HEK293 (cell line): ENCODE measurements at regions not wholly inside any gene's neighbourhood (a gene's known extent, or its start where the extent isn't known, plus 50 kb on each side); places are given as distances from the start of the nearest gene placed in this dataset.

Experiments
- CTCF ChIA-PET: fragments of 350-600 bp; formaldehyde crosslinking; extraction: SDS; loops from one replicate; lab custom pipeline; 2021; ENCODE audit warnings: antibody characterized with exemption; lab: Yijun Ruan, JAX
- POLR2A ChIA-PET: fragments of 300-600 bp; formaldehyde crosslinking; extraction: SDS; loops from one replicate; lab custom pipeline; 2020; ENCODE audit warnings: antibody characterized with exemption, inconsistent platforms; lab: Yijun Ruan, JAX
- H3K27ac ChIP-seq: fragments of 200-500 bp; sonication (Bioruptor generic); 2 replicates; pipeline ENCODE4 v1.5.1; 2014; ENCODE audit warnings: low read depth, low read length, control low read depth, inconsistent platforms; ENCODE audit errors: extremely low read depth
- H3K36me3 ChIP-seq, 2 experiments: fragments of 200-500 bp in 1 of 2; sonication (Bioruptor generic) in 1 of 2; 1 replicate in 1 of 2; 2 replicates in 1 of 2; pipeline ENCODE4 v1.5.1; 2014 to 2017; ENCODE audit warnings: inconsistent platforms in 2 of 2, low read length in 2 of 2; ENCODE audit not compliant: control insufficient read depth in 2 of 2, insufficient read depth in 1 of 2
- H3K4me1 ChIP-seq: fragments of 200-500 bp; sonication (Bioruptor generic); 2 replicates; pipeline ENCODE4 v1.5.1; 2014; ENCODE audit warnings: mild to moderate bottlenecking, low read length, inconsistent platforms; ENCODE audit not compliant: control insufficient read depth, insufficient read depth
- H3K4me3 ChIP-seq: 2 replicates; pipeline ENCODE4 v1.5.1; 2011; ENCODE audit warnings: low read depth, mild to moderate bottlenecking, control low read depth, low read length, moderate library complexity
- H3K9me3 ChIP-seq: fragments of 200-500 bp; sonication (Bioruptor generic); 2 replicates; pipeline ENCODE4 v1.5.1; 2014; ENCODE audit warnings: low read depth, low read length, inconsistent platforms; ENCODE audit not compliant: control insufficient read depth, insufficient read depth
- BCL11B ChIP-seq: fragments of 450-650 bp; formaldehyde crosslinking; IDR thresholded peaks from 2 replicates; pipeline ENCODE4 v1.5.1; 2016; ENCODE audit warnings: low read depth, missing biosample characterization, missing genetic modification characterization
- BCL6B ChIP-seq: fragments of 450-650 bp; formaldehyde crosslinking; IDR thresholded peaks from 2 replicates; pipeline ENCODE4 v1.5.1; 2017; ENCODE audit warnings: missing biosample characterization, missing genetic modification characterization
- MZF1 ChIP-seq: fragments of 450-650 bp; formaldehyde crosslinking; IDR thresholded peaks from 2 replicates; pipeline ENCODE4 v1.5.1; 2017; ENCODE audit warnings: missing biosample characterization, missing genetic modification characterization, borderline replicate concordance
- SP7 ChIP-seq: fragments of 450-650 bp; formaldehyde crosslinking; IDR thresholded peaks from 2 replicates; pipeline ENCODE4 v1.5.1; 2016; ENCODE audit warnings: missing biosample characterization, missing genetic modification characterization
- ZBTB17 ChIP-seq: fragments of 450-650 bp; formaldehyde crosslinking; IDR thresholded peaks from 2 replicates; pipeline ENCODE4 v1.5.1; 2016; ENCODE audit warnings: missing biosample characterization, missing genetic modification characterization
- ZFP69B ChIP-seq: fragments of 450-650 bp; formaldehyde crosslinking; IDR thresholded peaks from 2 replicates; pipeline ENCODE4 v1.5.1; 2016; ENCODE audit warnings: missing biosample characterization, missing genetic modification characterization
- ZNF112 ChIP-seq: fragments of 450-650 bp; formaldehyde crosslinking; IDR thresholded peaks from 2 replicates; pipeline ENCODE4 v1.5.0; 2017; ENCODE audit warnings: missing biosample characterization, missing genetic modification characterization
- ZNF501 ChIP-seq: fragments of 450-650 bp; formaldehyde crosslinking; IDR thresholded peaks from 2 replicates; pipeline ENCODE4 v1.5.1; 2016; ENCODE audit warnings: missing biosample characterization, missing genetic modification characterization
- ZNF521 ChIP-seq: fragments of 450-650 bp; formaldehyde crosslinking; IDR thresholded peaks from 2 replicates; pipeline ENCODE4 v1.5.1; 2017; ENCODE audit warnings: missing biosample characterization, mild to moderate bottlenecking, missing genetic modification characterization
- ZNF558 ChIP-seq: fragments of 450-650 bp; formaldehyde crosslinking; IDR thresholded peaks from 2 replicates; pipeline ENCODE4 v1.5.1; 2016; ENCODE audit warnings: missing biosample characterization, missing genetic modification characterization
- ZSCAN30 ChIP-seq: fragments of 450-650 bp; IDR thresholded peaks from 2 replicates; pipeline ENCODE4 v1.5.1; 2018; ENCODE audit warnings: missing biosample characterization, mild to moderate bottlenecking, missing genetic modification characterization, moderate library complexity
- TF ChIP-seq, protein P1 (sequence below): sonication (generic); formaldehyde crosslinking; IDR thresholded peaks from 2 replicates; pipeline ENCODE4 v1.8.1; 2022; ENCODE audit warnings: mild to moderate bottlenecking, moderate library complexity, missing genetic modification reagents

- no peaks in the 10 kb centered on the region for H3K36me3 ChIP-seq
- no peak overlapping the region for H3K4me3 ChIP-seq
- no peaks in the 10 kb centered on the region for H3K4me1 ChIP-seq
- ChIA-PET CTCF (no interaction called here), POLR2A (no interaction called here)
- TF ChIP-seq SP7 (tag by site-specific recombination), result peak; percentile 67; the same call in 1 of the 2 replicates
- no peak for TF ChIP-seq ZSCAN30 (tag by site-specific recombination)
- H3K9me3 ChIP-seq, result no peaks in the 10 kb centered on the region
- no peak overlapping the region for H3K27ac ChIP-seq
These were observed 57.3 kb upstream of the MAGI3 start for GRCh38 chr1:113333056-113333455.

DNA sequence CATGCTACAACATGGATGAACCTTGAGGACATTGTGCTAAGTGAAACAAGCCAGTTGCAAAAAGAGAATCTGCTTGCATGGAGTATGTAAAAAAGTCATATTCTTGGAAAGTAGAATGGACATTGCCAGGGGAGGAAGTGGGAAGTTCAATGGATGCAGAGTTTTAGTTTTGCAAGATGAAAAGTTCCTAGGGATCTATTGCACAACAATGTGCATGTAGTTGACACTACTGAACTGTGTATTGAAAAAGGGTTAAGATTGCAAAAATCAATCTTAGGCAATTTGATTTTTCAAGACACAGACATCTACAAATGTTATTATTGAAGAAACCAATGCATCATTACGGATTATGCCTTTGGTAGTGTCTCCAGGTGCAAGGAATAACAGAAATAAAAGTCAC, 50.3 kb upstream of the MAGI3 start:
- ChIA-PET POLR2A (no interaction called here), CTCF (interaction anchor here (0.7 kb wide), 2 partner anchors 10 to 26 kb away, joined by 4 read pairs; no protein-coding TSS in a partner anchor)
- Histone ChIP-seq H3K27ac (no peak overlapping the region), H3K4me1 (no peaks in the 10 kb centered on the region), H3K9me3 (no peaks in the 10 kb centered on the region), H3K4me3 (no peak overlapping the region)
- no peak for TF ChIP-seq ZNF112 (tag by site-specific recombination)
- no peak for TF ChIP-seq BCL6B (tag by site-specific recombination)
- no peak for TF ChIP-seq BCL11B (tag by site-specific recombination)
- TF ChIP-seq ZNF558, result no peak
- TF ChIP-seq ZNF501 (tag by site-specific recombination), result no peak
- TF ChIP-seq, protein P1, sequence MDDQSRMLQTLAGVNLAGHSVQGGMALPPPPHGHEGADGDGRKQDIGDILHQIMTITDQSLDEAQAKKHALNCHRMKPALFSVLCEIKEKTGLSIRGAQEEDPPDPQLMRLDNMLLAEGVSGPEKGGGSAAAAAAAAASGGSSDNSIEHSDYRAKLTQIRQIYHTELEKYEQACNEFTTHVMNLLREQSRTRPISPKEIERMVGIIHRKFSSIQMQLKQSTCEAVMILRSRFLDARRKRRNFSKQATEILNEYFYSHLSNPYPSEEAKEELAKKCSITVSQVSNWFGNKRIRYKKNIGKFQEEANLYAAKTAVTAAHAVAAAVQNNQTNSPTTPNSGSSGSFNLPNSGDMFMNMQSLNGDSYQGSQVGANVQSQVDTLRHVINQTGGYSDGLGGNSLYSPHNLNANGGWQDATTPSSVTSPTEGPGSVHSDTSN (CRISPR knock-in tag), result no peak
- no peak for TF ChIP-seq ZNF521 (tag by site-specific recombination)
- no peak for TF ChIP-seq ZFP69B
- TF ChIP-seq MZF1 (tag by site-specific recombination), result no peak
- TF ChIP-seq ZBTB17, result no peak
- TF ChIP-seq, all 188 proteins: peak for 0
- no peaks in the 10 kb centered on the region for H3K36me3 ChIP-seq
